GM23338 (cell line): ENCODE measurements at regions not wholly inside any gene's neighbourhood (a gene's known extent, or its start where the extent isn't known, plus 50 kb on each side); places are given as distances from the start of the nearest gene placed in this dataset.
"Not testable (repeated sequence)": the region's sequence is repeated elsewhere in the genome, so short reads cannot be mapped to it uniquely, and the experiment has no call there.

Experiments
- ATAC-seq: fragments of 200-7000 bp; cut with Tn5 transposase; 3 replicates; pipeline ENCODE4 v1.9.1; 2020
- DNase-seq: peaks from one replicate; pipeline ENCODE4 v3.0.0-alpha.2; 2015; ENCODE audit warnings: low spot score
- H2AFZ ChIP-seq: fragments of 200-600 bp; sonication (generic); 2 replicates; pipeline ENCODE4 v1.8.0; 2016; ENCODE audit warnings: antibody characterized with exemption, mild to moderate bottlenecking, moderate library complexity
- H3F3A ChIP-seq: fragments of 200-600 bp; sonication (generic); replicated peaks from 2 replicates; pipeline ENCODE4 v1.8.0; 2017; ENCODE audit warnings: antibody characterized with exemption, mixed run types, low read depth
- H3K27ac ChIP-seq: fragments of 200-600 bp; sonication (generic); 2 replicates; pipeline ENCODE4 v1.6.1; 2016; ENCODE audit warnings: low read depth
- H3K27me3 ChIP-seq: fragments of 200-600 bp; sonication (generic); 2 replicates; pipeline ENCODE4 v1.8.0; 2016; ENCODE audit warnings: mild to moderate bottlenecking, mixed run types, moderate library complexity; ENCODE audit not compliant: insufficient read depth
- H3K36me3 ChIP-seq: fragments of 200-600 bp; sonication (generic); 2 replicates; pipeline ENCODE4 v1.8.0; 2016; ENCODE audit warnings: mild to moderate bottlenecking; ENCODE audit not compliant: insufficient read depth
- H3K4me1 ChIP-seq: fragments of 200-600 bp; sonication (generic); 2 replicates; pipeline ENCODE4 v1.8.0; 2016; ENCODE audit warnings: mild to moderate bottlenecking, moderate library complexity; ENCODE audit not compliant: insufficient read depth
- H3K4me2 ChIP-seq: fragments of 200-600 bp; sonication (generic); 2 replicates; pipeline ENCODE4 v1.7.1; 2017; ENCODE audit warnings: mixed run types
- H3K4me3 ChIP-seq: fragments of 200-600 bp; sonication (generic); 2 replicates; pipeline ENCODE4 v1.6.1; 2016; ENCODE audit warnings: mixed run types
- H3K79me2 ChIP-seq: fragments of 200-600 bp; sonication (generic); replicated peaks from 2 replicates; pipeline ENCODE4 v1.8.0; 2017; ENCODE audit warnings: mild to moderate bottlenecking; ENCODE audit not compliant: insufficient read depth
- H3K9me2 ChIP-seq: fragments of 200-600 bp; sonication (generic); 2 replicates; pipeline ENCODE4 v1.8.0; 2017; ENCODE audit not compliant: insufficient read depth
- H4K20me1 ChIP-seq: fragments of 200-600 bp; sonication (generic); replicated peaks from 2 replicates; pipeline ENCODE4 v1.8.0; 2017; ENCODE audit warnings: mild to moderate bottlenecking; ENCODE audit not compliant: insufficient read depth
- H3K27ac Mint-ChIP-seq: 2 replicates; pipeline ENCODE4 v1.8.0; 2020; ENCODE audit warnings: inconsistent platforms, mild to moderate bottlenecking, moderate library complexity, mixed read lengths
- H3K27me3 Mint-ChIP-seq: 3 replicates; pipeline ENCODE4 v1.8.0; 2022; ENCODE audit warnings: low read depth, mild to moderate bottlenecking, moderate library complexity, mixed read lengths, inconsistent platforms; ENCODE audit not compliant: insufficient read depth, poor library complexity
- H3K36me3 Mint-ChIP-seq: 3 replicates; pipeline ENCODE4 v1.8.0; 2021; ENCODE audit warnings: low read depth, mild to moderate bottlenecking, inconsistent platforms, moderate library complexity, mixed read lengths
- H3K4me1 Mint-ChIP-seq: 3 replicates; pipeline ENCODE4 v1.8.0; 2020; ENCODE audit warnings: mild to moderate bottlenecking, inconsistent platforms, mixed read lengths
- H3K4me3 Mint-ChIP-seq: 3 replicates; pipeline ENCODE4 v1.8.0; 2021; ENCODE audit warnings: moderate library complexity, mild to moderate bottlenecking, inconsistent platforms, mixed read lengths
- H3K9me3 Mint-ChIP-seq: 3 replicates; pipeline ENCODE4 v1.8.0; 2020; ENCODE audit warnings: moderate library complexity, mild to moderate bottlenecking, inconsistent platforms, mixed read lengths
- EZH2phosphoT487 ChIP-seq: fragments of 200-600 bp; sonication (generic); IDR thresholded peaks from one replicate; pipeline ENCODE4 v1.8.1; 2018; ENCODE audit warnings: antibody characterized with exemption; ENCODE audit not compliant: unreplicated experiment
- NANOG ChIP-seq: IDR thresholded peaks from 2 replicates; pipeline ENCODE4 v1.6.1; 2016; ENCODE audit warnings: antibody characterized with exemption, borderline replicate concordance
- ZNF114 ChIP-seq: fragments of 250-450 bp; sonication (Bioruptor Pico); IDR thresholded peaks from 2 replicates; pipeline ENCODE4 v1.5.0; 2020; ENCODE audit warnings: mild to moderate bottlenecking, moderate library complexity
- ZNF462 ChIP-seq: fragments of 250-450 bp; sonication (Bioruptor Pico); IDR thresholded peaks from 2 replicates; pipeline ENCODE4 v1.5.0; 2020; ENCODE audit warnings: mild to moderate bottlenecking, moderate library complexity

GRCh38 chrX:13482746-13483541 is 86.5 kb upstream of the EGFL6 start (continued):
- no peak for TF ChIP-seq ZNF114 (CRISPR knock-in tag)

- not testable (repeated sequence) for H3K4me2 ChIP-seq, H3K27ac Mint-ChIP-seq, H3K4me3 Mint-ChIP-seq, H3K36me3 Mint-ChIP-seq, ATAC-seq, H3K27me3 ChIP-seq, H3K9me2 ChIP-seq, H3K27me3 Mint-ChIP-seq, H3K27ac ChIP-seq, DNase-seq, H2AFZ ChIP-seq, H3K79me2 ChIP-seq, H3K4me3 ChIP-seq, H3K9me3 Mint-ChIP-seq, H3K4me1 ChIP-seq, H3K4me1 Mint-ChIP-seq, H4K20me1 ChIP-seq, H3F3A ChIP-seq, H3K36me3 ChIP-seq
Measured at GRCh38 chrX:13480780-13481179, 88.6 kb upstream of the EGFL6 start.

- H3K4me1 ChIP-seq, result no peaks in the 10 kb centered on the region
- no peak overlapping the region for H3K4me2 ChIP-seq
- H3K27ac Mint-ChIP-seq, result no peak overlapping the region
- no peak overlapping the region for H3K4me3 Mint-ChIP-seq
- no peaks in the 10 kb centered on the region for H3F3A ChIP-seq
- no peaks in the 10 kb centered on the region for H4K20me1 ChIP-seq
- DNase-seq, result no peak
- peaks cover 2% of the 10 kb centered on the region for H3K27me3 Mint-ChIP-seq
- H3K36me3 ChIP-seq, result no peaks in the 10 kb centered on the region
- H3K9me3 Mint-ChIP-seq, result no peaks in the 10 kb centered on the region
- H3K27me3 ChIP-seq, result no peaks in the 10 kb centered on the region
- H3K79me2 ChIP-seq, result no peaks in the 10 kb centered on the region
- H3K27ac ChIP-seq, result no peak overlapping the region
- no peak overlapping the region for H2AFZ ChIP-seq
- H3K9me2 ChIP-seq, result no peaks in the 10 kb centered on the region
- peaks cover 2% of the 10 kb centered on the region; the same call in 2 of the 3 replicates for H3K4me1 Mint-ChIP-seq
- no peaks in the 10 kb centered on the region for H3K36me3 Mint-ChIP-seq
- H3K4me3 ChIP-seq, result no peak overlapping the region
- no peak for TF ChIP-seq ZNF462 (CRISPR knock-in tag)
- no peak for TF ChIP-seq NANOG
- TF ChIP-seq EZH2phosphoT487, result no peak
- ATAC-seq, result no peak
Measured at GRCh38 chrX:13479452-13479813, 90.0 kb upstream of the EGFL6 start.
